Ascending aorta (tissue), 2 donors: ENCODE measurements at regions not wholly inside any gene's neighbourhood (a gene's known extent, or its start where the extent isn't known, plus 50 kb on each side); places are given as distances from the start of the nearest gene placed in this dataset.
"Not testable (repeated sequence)": the region's sequence is repeated elsewhere in the genome, so short reads cannot be mapped to it uniquely, and the experiment has no call there.

Source experiments
- DNase-seq, 2 donors: peaks; one replicate each; pipeline ENCODE4 v3.0.0-alpha.2; 2019; ENCODE audit warnings: low spot score in 2 of 2
- H3K27ac ChIP-seq, 2 donors: fragments of 200-600 bp; sonication (generic); one replicate each; pipeline ENCODE4 v1.5.1; 2016 to 2017; ENCODE audit warnings: mild to moderate bottlenecking in 1 of 2
- H3K27me3 ChIP-seq: fragments of 200-600 bp; sonication (generic); one replicate; pipeline ENCODE4 v1.5.1; 2017
- H3K36me3 ChIP-seq, 2 donors: fragments of 200-600 bp; sonication (generic); one replicate each; pipeline ENCODE4 v1.5.1; 2016
- H3K4me1 ChIP-seq, 2 donors: fragments of 200-600 bp; sonication (generic); one replicate each; pipeline ENCODE4 v1.5.1; 2016 to 2017; ENCODE audit warnings: mild to moderate bottlenecking in 1 of 2
- H3K4me3 ChIP-seq, 2 donors: fragments of 200-600 bp; sonication (generic); one replicate each; pipeline ENCODE4 v1.5.1; 2016 to 2017; ENCODE audit warnings: mild to moderate bottlenecking in 1 of 2
- H3K9me3 ChIP-seq, 2 donors: fragments of 200-600 bp; sonication (generic); one replicate each; pipeline ENCODE4 v1.5.1; 2016
- intact Hi-C: fragments of 100-400 bp; cut with DNase I; formaldehyde crosslinking; loops from one replicate; pipeline ENCODE4 v1.15.1; 2023
- TF ChIP-seq, protein P1 (sequence below), 3 experiments: fragments of 200-600 bp in 2 of 3; fragments of 450-650 bp in 1 of 3; sonication (generic) in 2 of 3; IDR thresholded peaks; one replicate each; pipeline ENCODE4 v1.5.1; 2016 to 2019; ENCODE audit warnings: antibody characterized with exemption in 3 of 3, mild to moderate bottlenecking in 1 of 3, moderate library complexity in 1 of 3

DNA sequence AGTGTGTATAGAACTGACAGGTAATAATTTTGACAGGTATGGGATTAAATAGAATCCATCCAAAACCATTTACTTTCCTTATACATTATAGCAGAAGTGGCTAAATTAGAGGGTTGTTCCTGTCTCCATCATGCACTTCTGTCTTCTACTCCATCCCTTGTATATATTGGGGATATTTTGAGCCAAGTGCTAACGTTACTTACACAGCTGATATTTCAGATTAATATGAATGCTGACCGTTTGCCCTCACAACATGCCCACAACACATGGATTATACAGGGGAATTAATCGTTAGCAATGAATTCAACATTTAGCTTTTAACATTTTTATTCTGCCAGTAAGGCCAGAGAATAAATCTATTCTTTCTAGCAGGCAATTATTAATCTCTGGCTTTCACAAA lies 1125.0 kb upstream of the FAM98A start:
- Histone ChIP-seq H3K4me1 (no peaks in the 10 kb centered on the region), H3K4me3 (no peak overlapping the region), H3K36me3 (no peaks in the 10 kb centered on the region), H3K27ac (no peak overlapping the region), H3K27me3 (no peaks in the 10 kb centered on the region), H3K9me3 (no peaks in the 10 kb centered on the region)
- no peak for DNase-seq
- TF ChIP-seq, protein P1, sequence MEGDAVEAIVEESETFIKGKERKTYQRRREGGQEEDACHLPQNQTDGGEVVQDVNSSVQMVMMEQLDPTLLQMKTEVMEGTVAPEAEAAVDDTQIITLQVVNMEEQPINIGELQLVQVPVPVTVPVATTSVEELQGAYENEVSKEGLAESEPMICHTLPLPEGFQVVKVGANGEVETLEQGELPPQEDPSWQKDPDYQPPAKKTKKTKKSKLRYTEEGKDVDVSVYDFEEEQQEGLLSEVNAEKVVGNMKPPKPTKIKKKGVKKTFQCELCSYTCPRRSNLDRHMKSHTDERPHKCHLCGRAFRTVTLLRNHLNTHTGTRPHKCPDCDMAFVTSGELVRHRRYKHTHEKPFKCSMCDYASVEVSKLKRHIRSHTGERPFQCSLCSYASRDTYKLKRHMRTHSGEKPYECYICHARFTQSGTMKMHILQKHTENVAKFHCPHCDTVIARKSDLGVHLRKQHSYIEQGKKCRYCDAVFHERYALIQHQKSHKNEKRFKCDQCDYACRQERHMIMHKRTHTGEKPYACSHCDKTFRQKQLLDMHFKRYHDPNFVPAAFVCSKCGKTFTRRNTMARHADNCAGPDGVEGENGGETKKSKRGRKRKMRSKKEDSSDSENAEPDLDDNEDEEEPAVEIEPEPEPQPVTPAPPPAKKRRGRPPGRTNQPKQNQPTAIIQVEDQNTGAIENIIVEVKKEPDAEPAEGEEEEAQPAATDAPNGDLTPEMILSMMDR (IDR thresholded peaks at IDR 0.05): no peak
- intact Hi-C loops: no loop called here

DNA sequence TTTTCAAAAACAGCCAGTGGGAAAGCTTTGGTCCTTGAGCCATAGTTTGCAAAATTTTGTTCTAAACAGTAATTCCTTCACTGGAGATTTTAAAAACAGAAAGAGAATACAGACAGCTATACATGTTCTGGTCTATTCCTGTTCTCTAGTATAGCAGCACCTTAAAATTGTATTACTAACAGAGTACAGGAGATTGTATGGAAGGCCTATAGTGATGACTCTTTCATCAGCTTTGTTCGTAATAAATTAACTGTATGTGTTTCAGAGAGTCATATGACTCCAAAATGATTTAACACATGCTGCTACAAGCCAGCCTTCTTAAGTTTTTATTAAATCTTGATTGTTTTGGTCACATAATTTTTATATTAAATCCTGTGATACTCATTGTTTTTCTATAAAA lies 1124.6 kb upstream of the FAM98A start:
- Histone ChIP-seq H3K27ac (no peak overlapping the region), H3K36me3 (no peaks in the 10 kb centered on the region), H3K27me3 (no peaks in the 10 kb centered on the region), H3K9me3 (no peaks in the 10 kb centered on the region), H3K4me1 (no peaks in the 10 kb centered on the region), H3K4me3 (no peak overlapping the region)
- no peak for DNase-seq
- intact Hi-C loops: no loop called here
- TF ChIP-seq, protein P1 (IDR thresholded peaks at IDR 0.05): no peak

DNA sequence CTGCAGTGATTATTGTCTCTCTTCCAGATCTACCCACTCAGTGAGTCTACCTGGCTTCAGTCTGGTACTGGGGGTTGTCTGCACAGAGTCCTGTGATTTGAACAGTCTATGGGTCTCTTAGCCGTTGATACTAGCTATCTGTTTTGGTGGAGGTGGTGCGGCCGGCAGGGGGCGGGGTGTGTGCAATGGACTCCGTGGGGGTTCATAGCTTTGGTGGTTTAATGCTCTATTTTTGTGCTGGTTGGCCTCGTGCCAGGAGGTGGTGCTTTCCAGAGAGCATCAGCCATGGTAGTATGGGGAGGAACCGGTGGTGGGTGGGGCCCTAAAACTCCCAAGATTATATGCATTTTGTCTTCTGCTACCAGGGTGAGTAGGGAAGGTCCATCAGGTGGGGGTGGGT lies 1120.1 kb upstream of the FAM98A start:
- H3K36me3 ChIP-seq: no peaks in the 10 kb centered on the region
- no peak overlapping the region for H3K4me3 ChIP-seq
- TF ChIP-seq, protein P1 (IDR thresholded peaks at IDR 0.05): no peak
- no peaks in the 10 kb centered on the region for H3K27me3 ChIP-seq
- no peak overlapping the region for H3K27ac ChIP-seq
- no peak for DNase-seq
- no peaks in the 10 kb centered on the region for H3K4me1 ChIP-seq
- H3K9me3 ChIP-seq: no peaks in the 10 kb centered on the region
- intact Hi-C loops: no loop called here

DNA sequence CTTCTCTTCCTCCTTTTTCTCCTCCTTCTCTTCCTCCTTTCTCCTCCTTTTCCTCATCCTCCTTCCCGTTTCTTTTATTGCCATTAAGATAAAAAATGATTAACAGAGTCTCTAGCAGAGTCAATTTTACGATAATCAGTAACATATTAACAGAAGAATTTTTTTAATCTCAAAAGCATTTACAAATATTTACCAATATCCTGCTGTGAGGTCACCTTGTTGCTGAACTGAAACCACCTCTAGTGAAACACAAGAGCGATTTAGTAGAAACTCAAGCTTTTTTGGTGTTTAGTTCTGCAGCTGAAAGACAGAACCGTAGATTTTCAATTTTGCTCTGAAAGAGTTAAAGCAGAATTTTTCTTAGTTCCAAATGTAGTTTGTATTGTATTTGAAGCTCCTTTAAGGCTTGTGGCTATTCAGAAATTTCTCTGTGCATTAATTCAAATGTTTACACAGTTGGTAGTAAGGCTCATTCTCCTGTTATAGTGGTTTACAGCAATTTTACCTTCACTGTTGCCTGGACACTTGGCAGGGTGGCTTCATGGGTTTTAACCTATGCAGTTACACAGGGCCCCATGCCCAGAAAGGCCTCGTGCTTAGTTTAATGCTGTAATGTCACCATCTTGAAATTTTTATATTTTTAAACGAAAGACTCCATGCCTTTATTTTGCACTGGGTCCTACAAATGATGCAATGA lies 1106.6 kb upstream of the FAM98A start:
- Histone ChIP-seq H3K4me1 (no peaks in the 10 kb centered on the region), H3K27me3 (no peaks in the 10 kb centered on the region), H3K9me3 (no peaks in the 10 kb centered on the region), H3K4me3 (no peak overlapping the region), H3K36me3 (no peaks in the 10 kb centered on the region), H3K27ac (no peak overlapping the region)
- no peak for DNase-seq
- intact Hi-C loops: no loop called here
- TF ChIP-seq, protein P1 (IDR thresholded peaks at IDR 0.05): no peak

DNA sequence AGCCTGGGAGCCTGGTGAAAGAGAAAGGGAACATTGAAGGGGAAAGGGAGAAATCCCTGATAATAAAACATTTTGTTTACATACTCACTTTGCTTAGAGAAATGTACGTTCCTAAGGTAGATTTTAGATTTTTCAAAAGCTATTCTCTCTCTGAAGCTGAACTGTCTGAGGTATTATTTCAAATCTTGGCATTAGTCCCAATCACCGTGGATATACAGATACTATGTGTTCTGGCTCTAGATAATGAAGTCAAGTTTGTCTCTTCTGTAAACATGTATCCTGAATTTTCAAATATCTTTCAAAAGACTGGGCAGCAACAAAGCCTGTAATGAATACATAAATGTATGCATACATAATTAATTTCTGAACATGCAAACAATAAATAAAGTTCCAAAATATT lies 1104.2 kb upstream of the FAM98A start:
- no peak for DNase-seq
- intact Hi-C loops: no loop called here
- no peak overlapping the region for H3K4me3 ChIP-seq
- no peaks in the 10 kb centered on the region for H3K27me3 ChIP-seq
- no peaks in the 10 kb centered on the region for H3K4me1 ChIP-seq
- H3K9me3 ChIP-seq: no peaks in the 10 kb centered on the region
- no peaks in the 10 kb centered on the region for H3K36me3 ChIP-seq
- TF ChIP-seq, protein P1 (IDR thresholded peaks at IDR 0.05): no peak
- H3K27ac ChIP-seq: no peak overlapping the region

DNA sequence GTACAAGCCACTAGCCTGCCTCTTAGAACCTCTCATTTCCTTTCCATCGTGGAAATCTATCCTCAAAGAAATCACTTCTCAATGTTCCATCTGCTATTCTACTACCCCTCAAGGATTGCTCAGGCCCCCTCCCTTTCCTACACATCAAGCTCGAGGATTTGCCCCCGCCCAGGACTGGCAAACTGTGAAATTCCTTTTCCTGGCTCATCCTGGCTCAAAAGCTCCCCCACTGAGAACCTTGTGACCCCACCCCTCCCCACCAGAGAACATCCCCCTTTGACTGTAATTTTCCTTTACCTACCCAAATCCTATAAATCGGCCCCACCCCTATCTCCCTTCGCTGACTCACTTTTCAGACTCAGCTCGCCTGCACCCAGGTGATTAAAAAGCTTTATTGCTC lies 1103.3 kb upstream of the FAM98A start:
- H3K36me3 ChIP-seq, H3K9me3 ChIP-seq, H3K27ac ChIP-seq, H3K4me3 ChIP-seq, H3K27me3 ChIP-seq, DNase-seq, intact Hi-C loops, H3K4me1 ChIP-seq: not testable (repeated sequence)

DNA sequence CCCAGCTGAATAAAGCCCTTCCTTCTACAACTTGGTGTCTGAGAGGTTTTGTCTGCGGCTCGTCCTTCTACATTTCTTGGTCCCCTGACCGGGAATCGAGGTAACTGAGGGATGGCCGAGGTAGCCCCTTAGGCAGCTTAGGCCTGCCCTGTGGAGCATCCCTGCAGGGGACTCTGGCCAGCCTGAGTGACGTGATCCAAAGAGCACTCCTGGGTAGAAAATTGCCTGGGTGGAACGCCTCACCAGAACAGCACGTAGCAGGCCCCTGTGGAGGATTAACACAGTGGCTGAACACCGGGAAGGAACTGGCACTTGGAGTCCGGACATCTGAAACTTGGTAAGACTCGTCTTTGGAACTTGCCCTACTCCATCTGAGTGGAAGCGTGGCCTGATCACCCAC lies 1078.5 kb upstream of the FAM98A start:
- not testable (repeated sequence) for H3K27ac ChIP-seq, H3K36me3 ChIP-seq

DNA sequence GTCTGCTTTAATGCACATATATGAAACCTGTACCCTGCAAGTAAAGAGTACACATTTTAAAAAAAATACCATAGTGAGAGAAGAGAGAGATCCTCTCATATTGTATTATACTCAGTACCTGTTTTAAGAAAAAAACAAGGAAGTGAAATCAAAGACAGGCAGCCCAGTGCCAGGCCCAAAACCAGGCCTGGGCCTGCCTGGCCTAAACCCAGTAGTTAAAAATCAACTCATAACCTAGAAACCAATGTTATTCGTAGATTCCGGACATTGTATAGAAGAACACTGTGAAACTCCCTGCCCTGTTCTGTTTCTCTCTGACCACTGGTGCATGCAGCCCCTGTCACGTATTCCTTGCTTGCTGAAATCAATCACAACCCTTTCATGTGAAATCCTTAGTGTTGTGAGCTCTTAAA lies 1078.0 kb upstream of the FAM98A start:
- H3K27me3 ChIP-seq, intact Hi-C loops, H3K9me3 ChIP-seq, DNase-seq, H3K36me3 ChIP-seq, H3K4me1 ChIP-seq, H3K27ac ChIP-seq, H3K4me3 ChIP-seq: not testable (repeated sequence)

More for the DNA sequence above, 1078.5 kb upstream of the FAM98A start:
- DNase-seq, H3K27me3 ChIP-seq, H3K9me3 ChIP-seq, H3K4me3 ChIP-seq, H3K4me1 ChIP-seq, intact Hi-C loops: not testable (repeated sequence)
